K562 (cell line): ENCODE measurements at regions not wholly inside any gene's neighbourhood (a gene's known extent, or its start where the extent isn't known, plus 50 kb on each side); places are given as distances from the start of the nearest gene placed in this dataset.

Source experiments
- ATAC-seq: fragments of 200-7000 bp; cut with Tn5 transposase; 3 replicates; pipeline ENCODE4 v1.9.1; 2020; ENCODE audit warnings: moderate library complexity
- BruUV-seq: library from RNA; stranded (reverse); fragments of 400-500 nt; replicated peaks from 2 replicates; lab custom pipeline; 2021; lab: Mats Ljungman, UMichigan
- CTCF ChIA-PET: fragments of 300-600 bp; formaldehyde crosslinking; extraction: SDS; loops from one replicate; lab custom pipeline; 2021; ENCODE audit warnings: low intra/inter-chr PET ratio; lab: Yijun Ruan, JAX
- POLR2A ChIA-PET: fragments of 300-600, 350-650 bp; sonication (Branson Sonifier 250); formaldehyde crosslinking; extraction: SDS; loops from one replicate; lab custom pipeline; 2021; ENCODE audit warnings: antibody characterized with exemption, inconsistent platforms; lab: Yijun Ruan, JAX
- DNase-seq, 4 experiments: peaks; one replicate each; pipeline versions ENCODE4 v3.0.0 to v3.0.0-alpha.2; 2011 to 2018; ENCODE audit warnings: low spot score in 3 of 4, mixed read lengths in 3 of 4; ENCODE audit errors: extremely low read depth in 1 of 4
- FAIRE-seq: peaks from 2 replicates; lab custom pipeline; 2011; peaks lifted over from hg19 to GRCh38; lab: Jason Lieb, UNC
- H2AFZ ChIP-seq: 2 replicates; pipeline ENCODE4 v1.6.0; 2011; ENCODE audit warnings: low read depth, low read length, control low read depth, inconsistent platforms
- H3K27ac ChIP-seq: fragments of 200-600 bp; 3 replicates; pipeline ENCODE4 v1.8.0; 2011; ENCODE audit warnings: low read depth, mild to moderate bottlenecking, control low read depth, inconsistent platforms, low read length, moderate library complexity, mixed read lengths; ENCODE audit errors: extremely low read depth
- H3K27me3 ChIP-seq, 2 experiments: fragments of 300-600 bp in 1 of 2; 2 replicates in 1 of 2; 3 replicates in 1 of 2; pipeline versions ENCODE4 v1.6.0 to v1.8.0; 2011; ENCODE audit warnings: inconsistent platforms in 2 of 2, low read length in 2 of 2, mild to moderate bottlenecking in 1 of 2, mixed read lengths in 1 of 2, moderate library complexity in 1 of 2; ENCODE audit not compliant: control insufficient read depth in 2 of 2, insufficient read depth in 2 of 2
- H3K36me3 ChIP-seq: fragments of 300-600 bp; 3 replicates; pipeline ENCODE4 v1.8.0; 2011; ENCODE audit warnings: mild to moderate bottlenecking, low read length, inconsistent platforms; ENCODE audit not compliant: control insufficient read depth, insufficient read depth
- H3K4me1 ChIP-seq, 2 experiments: fragments of 200-600 bp in 1 of 2; replicated peaks in 1 of 2; 2 replicates in 1 of 2; 3 replicates in 1 of 2; pipeline versions ENCODE4 v1.5.1 to v1.8.0; 2011; ENCODE audit warnings: inconsistent platforms in 2 of 2, low read length in 2 of 2, mild to moderate bottlenecking in 1 of 2, mixed read lengths in 1 of 2, moderate library complexity in 1 of 2; ENCODE audit not compliant: control insufficient read depth in 2 of 2, insufficient read depth in 2 of 2
- H3K4me2 ChIP-seq: 2 replicates; pipeline ENCODE4 v1.6.1; 2011; ENCODE audit warnings: low read length, control low read depth, inconsistent platforms, mixed read lengths; ENCODE audit not compliant: insufficient read depth
- H3K4me3 ChIP-seq: fragments of 200-600 bp; sonication (generic), shearing (Covaris generic); 2 replicates; pipeline ENCODE4 v1.5.1; 2016; ENCODE audit warnings: control low read depth, inconsistent platforms
- H3K79me2 ChIP-seq: fragments of 200-600 bp; 3 replicates; pipeline ENCODE4 v1.8.0; 2011; ENCODE audit warnings: low read length, inconsistent platforms; ENCODE audit not compliant: control insufficient read depth, insufficient read depth
- H3K9ac ChIP-seq, 2 experiments: 2 replicates each; pipeline versions ENCODE4 v1.6.0 to v1.6.1; 2011; ENCODE audit warnings: low read depth in 2 of 2, low read length in 2 of 2, control low read depth in 1 of 2, inconsistent platforms in 1 of 2, mild to moderate bottlenecking in 1 of 2, mixed read lengths in 1 of 2; ENCODE audit not compliant: insufficient read depth in 1 of 2
- H3K9me1 ChIP-seq: one replicate; pipeline ENCODE4 v1.6.0; 2011; ENCODE audit warnings: inconsistent platforms, mild to moderate bottlenecking, low read length, moderate library complexity; ENCODE audit not compliant: control insufficient read depth, insufficient read depth
- H3K9me3 ChIP-seq: replicated peaks from 2 replicates; pipeline ENCODE4 v1.5.1; 2011; ENCODE audit warnings: low read depth, low read length, inconsistent platforms; ENCODE audit not compliant: control insufficient read depth, insufficient read depth
- H4K20me1 ChIP-seq: replicated peaks from 2 replicates; pipeline ENCODE4 v1.6.1; 2011; ENCODE audit warnings: low read length, inconsistent platforms, mixed read lengths; ENCODE audit not compliant: control insufficient read depth, insufficient read depth
- ADNP ChIP-seq: fragments of 200-800 bp; sonication (Bioruptor generic); IDR thresholded peaks from 2 replicates; pipeline ENCODE4 v1.6.1; 2016; ENCODE audit warnings: missing genetic modification characterization, missing compliant biosample characterization
- BCL6 ChIP-seq: fragments of 250-450 bp; sonication (Bioruptor Pico); IDR thresholded peaks from 2 replicates; pipeline ENCODE4 v1.4.0; 2020
- CBX8 ChIP-seq: fragments of 200-600 bp; sonication (generic); IDR thresholded peaks from 2 replicates; pipeline ENCODE4 v1.6.1; 2012; ENCODE audit warnings: borderline replicate concordance, mixed run types, low read depth, mild to moderate bottlenecking, moderate library complexity, mixed read lengths, low read length, control low read depth, inconsistent platforms; ENCODE audit not compliant: poor library complexity, severe bottlenecking; ENCODE audit errors: extremely low read depth
- CTBP1 ChIP-seq: fragments of 450-650 bp; IDR thresholded peaks from 2 replicates; pipeline ENCODE4 v1.6.1; 2016; ENCODE audit warnings: borderline replicate concordance
- E2F1 ChIP-seq: sonication (generic); formaldehyde crosslinking; IDR thresholded peaks from 2 replicates; pipeline ENCODE4 v1.8.1; 2023; ENCODE audit warnings: mild to moderate bottlenecking, missing genetic modification reagents, moderate library complexity
- HIVEP1 ChIP-seq: fragments of 250-450 bp; sonication (Bioruptor Pico); IDR thresholded peaks from 2 replicates; pipeline ENCODE4 v1.4.0; 2020; ENCODE audit warnings: mild to moderate bottlenecking
- KLF13 ChIP-seq: fragments of 450-650 bp; IDR thresholded peaks from 2 replicates; pipeline ENCODE4 v1.6.1; 2016; ENCODE audit warnings: missing genetic modification characterization, low read depth, mild to moderate bottlenecking, missing compliant biosample characterization, moderate library complexity, borderline replicate concordance
- MLX ChIP-seq, 2 experiments: fragments of 450-650 bp in 1 of 2; sonication (generic) in 1 of 2; formaldehyde crosslinking; conservative IDR thresholded peaks; 2 replicates each; pipeline versions ENCODE4 v1.4.0 to v1.8.1; 2020 to 2022; ENCODE audit warnings: mild to moderate bottlenecking in 1 of 2, missing genetic modification reagents in 1 of 2
- MYNN ChIP-seq, 2 experiments: sonication (generic); formaldehyde crosslinking in 1 of 2; IDR thresholded peaks; 2 replicates each; pipeline versions ENCODE4 v1.5.0 to v1.6.1; 2016 to 2020; ENCODE audit warnings: antibody characterized with exemption in 1 of 2, missing genetic modification reagents in 1 of 2
- NR4A1 ChIP-seq, 2 experiments: fragments of 250-450 bp in 1 of 2; fragments of 450-650 bp in 1 of 2; sonication (Bioruptor Pico) in 1 of 2; IDR thresholded peaks; 2 replicates each; pipeline versions ENCODE4 v1.4.0 to v1.6.1; 2016 to 2020; ENCODE audit warnings: mild to moderate bottlenecking in 2 of 2, missing compliant biosample characterization in 1 of 2, missing genetic modification characterization in 1 of 2, moderate library complexity in 1 of 2
- POU5F1 ChIP-seq: fragments of 150-350 bp; IDR thresholded peaks from 2 replicates; pipeline ENCODE4 v1.6.1; 2014; ENCODE audit warnings: borderline replicate concordance, low read length, low read depth, mild to moderate bottlenecking; ENCODE audit not compliant: partially characterized antibody
- SMAD3 ChIP-seq: fragments of 450-650 bp; formaldehyde crosslinking; conservative IDR thresholded peaks from 2 replicates; pipeline ENCODE4 v1.4.0; 2020; ENCODE audit warnings: mild to moderate bottlenecking
- TAF7 ChIP-seq: fragments of 450-650 bp; IDR thresholded peaks from 2 replicates; pipeline ENCODE4 v1.6.1; 2016; ENCODE audit warnings: missing genetic modification characterization, missing compliant biosample characterization
- U2AF2 ChIP-seq: fragments of 200-400 bp; formaldehyde crosslinking; optimal IDR thresholded peaks from 2 replicates; pipeline ENCODE3; 2017; ENCODE audit warnings: low read depth, mild to moderate bottlenecking, low read length
- ZNF143 ChIP-seq: sonication (generic); formaldehyde crosslinking; IDR thresholded peaks from 2 replicates; pipeline ENCODE4 v1.9.0; 2022; ENCODE audit warnings: mild to moderate bottlenecking, missing genetic modification reagents
- ZNF354B ChIP-seq: fragments of 250-450 bp; sonication (Bioruptor Pico); IDR thresholded peaks from 2 replicates; pipeline ENCODE4 v1.4.0; 2020
- ZNF583 ChIP-seq: fragments of 250-450 bp; sonication (Bioruptor Pico); IDR thresholded peaks from 2 replicates; pipeline ENCODE4 v1.4.0; 2020
- WGBS: fragments of 100-300 bp; shearing (Covaris generic); methylation state at CpG from one replicate; pipeline ENCODE4 v1.1.6; 2016; ENCODE audit warnings: low coverage, mixed read lengths; ENCODE audit not compliant: insufficient coverage; ENCODE audit errors: missing lambda C conversion rate; 5-methylcytosine and 5-hydroxymethylcytosine counted together
- in situ Hi-C: fragments of 300-500 bp; cut with MboI; formaldehyde crosslinking; loops from 4 replicates; pipeline ENCODE4 v1.15.0; 2018; ENCODE audit warnings: inconsistent platforms, mixed read lengths
- intact Hi-C: fragments of 100-400 bp; cut with micrococcal nuclease; formaldehyde crosslinking; loops from 2 replicates; pipeline ENCODE4 v1.14.2; 2022

GRCh38 chr5:67281874-67282273, 85.3 kb upstream of the CD180 start:
- Histone ChIP-seq H3K9me3 (no peaks in the 10 kb centered on the region), H3K4me2 (no peak overlapping the region), H3K9me1 (no peaks in the 10 kb centered on the region), H3K4me1 (no peaks in the 10 kb centered on the region), H3K4me3 (no peak overlapping the region), H3K27ac (no peak overlapping the region), H3K27me3 (peaks cover 0 to 7% of the 10 kb centered on the region in 2 experiments; a peak in 2 of 5 replicates), H4K20me1 (no peaks in the 10 kb centered on the region), H2AFZ (no peak overlapping the region), H3K36me3 (no peaks in the 10 kb centered on the region), H3K79me2 (no peaks in the 10 kb centered on the region), H3K9ac (no peak overlapping the region)
- intact Hi-C loops = no loop called here
- FAIRE-seq = no peak
- no peak for DNase-seq
- in situ Hi-C loops = no loop called here
- TF ChIP-seq POU5F1 = no peak
- no peak for TF ChIP-seq CTBP1
- no peak for TF ChIP-seq HIVEP1
- no peak for TF ChIP-seq NR4A1 (CRISPR knock-in tag; IDR thresholded peaks at IDR 0.05)
- TF ChIP-seq NR4A1 (tag; IDR thresholded peaks at IDR 0.05) = no peak
- no peak for TF ChIP-seq U2AF2
- TF ChIP-seq SMAD3 (CRISPR knock-in tag) = no peak
- TF ChIP-seq ZNF583 (CRISPR knock-in tag) = no peak
- no peak for TF ChIP-seq MLX (CRISPR knock-in tag; conservative IDR thresholded peaks at IDR 0.05)
- no peak for TF ChIP-seq E2F1
- no peak for TF ChIP-seq TAF7 (tag)
- no peak for TF ChIP-seq MYNN (IDR thresholded peaks at IDR 0.05)
- no peak for TF ChIP-seq MYNN (CRISPR knock-in tag; IDR thresholded peaks at IDR 0.05)
- no peak for TF ChIP-seq KLF13
- TF ChIP-seq ZNF143 (CRISPR knock-in tag) = no peak
- TF ChIP-seq CBX8 = no peak
- no peak for TF ChIP-seq ZNF354B (CRISPR knock-in tag)
- TF ChIP-seq BCL6 (CRISPR knock-in tag) = no peak
- no peak for TF ChIP-seq ADNP
- ATAC-seq = no peak
- ChIA-PET CTCF (no interaction called here), POLR2A (no interaction called here)
- 0% methylated on average over 2 of the region's 2 CpGs for WGBS
- no TSS peak for BruUV-seq
